Thyroid gland (tissue), 4 donors: ENCODE measurements at regions not wholly inside any gene's neighbourhood (a gene's known extent, or its start where the extent isn't known, plus 50 kb on each side); places are given as distances from the start of the nearest gene placed in this dataset.

Experiments
- POLR2A ChIP-seq, 2 donors: fragments of 450-650 bp; IDR thresholded peaks; one replicate each; pipeline ENCODE4 v1.6.1; 2017; ENCODE audit warnings: antibody characterized with exemption in 2 of 2, mild to moderate bottlenecking in 2 of 2, moderate library complexity in 1 of 2
- TF ChIP-seq, protein P1 (sequence below), 6 experiments: fragments of 200-600 bp in 3 of 6; fragments of 450-650 bp in 3 of 6; sonication (generic) in 3 of 6; IDR thresholded peaks; one replicate each; pipeline ENCODE4 v1.5.1; 2016 to 2019; ENCODE audit warnings: antibody characterized with exemption in 6 of 6, mild to moderate bottlenecking in 2 of 6, inconsistent platforms in 1 of 6, moderate library complexity in 1 of 6

DNA sequence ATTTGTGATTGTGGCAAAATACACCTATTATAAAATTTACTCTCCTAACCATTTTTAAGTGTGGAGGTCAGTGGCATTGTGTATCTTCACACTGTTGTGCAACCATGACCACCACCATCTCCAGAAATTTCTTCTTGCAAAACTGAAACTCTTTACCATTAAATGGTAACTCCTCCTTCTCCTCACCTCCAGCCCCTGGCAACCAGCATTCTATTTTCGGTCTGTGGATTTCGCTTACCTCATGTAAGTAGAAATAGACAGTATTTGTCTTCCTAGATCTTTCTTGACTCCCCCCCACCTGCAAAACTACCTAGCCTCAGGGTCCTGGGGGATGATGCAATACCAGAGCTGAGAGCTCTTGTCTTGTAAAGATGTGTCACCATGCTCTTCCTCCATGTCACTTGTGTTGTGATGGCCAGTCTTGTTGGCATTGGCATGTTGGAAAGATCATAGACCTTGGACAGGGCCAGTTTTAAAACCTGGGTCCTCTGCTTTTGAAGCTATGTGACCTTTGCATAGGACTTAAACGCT lies 71.1 kb upstream of the EMX2 start:
- TF ChIP-seq, protein P1, sequence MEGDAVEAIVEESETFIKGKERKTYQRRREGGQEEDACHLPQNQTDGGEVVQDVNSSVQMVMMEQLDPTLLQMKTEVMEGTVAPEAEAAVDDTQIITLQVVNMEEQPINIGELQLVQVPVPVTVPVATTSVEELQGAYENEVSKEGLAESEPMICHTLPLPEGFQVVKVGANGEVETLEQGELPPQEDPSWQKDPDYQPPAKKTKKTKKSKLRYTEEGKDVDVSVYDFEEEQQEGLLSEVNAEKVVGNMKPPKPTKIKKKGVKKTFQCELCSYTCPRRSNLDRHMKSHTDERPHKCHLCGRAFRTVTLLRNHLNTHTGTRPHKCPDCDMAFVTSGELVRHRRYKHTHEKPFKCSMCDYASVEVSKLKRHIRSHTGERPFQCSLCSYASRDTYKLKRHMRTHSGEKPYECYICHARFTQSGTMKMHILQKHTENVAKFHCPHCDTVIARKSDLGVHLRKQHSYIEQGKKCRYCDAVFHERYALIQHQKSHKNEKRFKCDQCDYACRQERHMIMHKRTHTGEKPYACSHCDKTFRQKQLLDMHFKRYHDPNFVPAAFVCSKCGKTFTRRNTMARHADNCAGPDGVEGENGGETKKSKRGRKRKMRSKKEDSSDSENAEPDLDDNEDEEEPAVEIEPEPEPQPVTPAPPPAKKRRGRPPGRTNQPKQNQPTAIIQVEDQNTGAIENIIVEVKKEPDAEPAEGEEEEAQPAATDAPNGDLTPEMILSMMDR (IDR thresholded peaks at IDR 0.05) = no peak
- TF ChIP-seq POLR2A (IDR thresholded peaks at IDR 0.05) = no peak
